Breast epithelium (tissue), 4 donors: ENCODE measurements at regions not wholly inside any gene's neighbourhood (a gene's known extent, or its start where the extent isn't known, plus 50 kb on each side); places are given as distances from the start of the nearest gene placed in this dataset.
A peak's percentile ranks its signal among the peaks of the same experiment; 100 is the strongest.

ENCODE experiments used
- DNase-seq, 2 donors: peaks; one replicate each; pipeline ENCODE4 v3.0.0-alpha.2; 2019; ENCODE audit warnings: low spot score in 2 of 2
- H3K27ac ChIP-seq, 2 donors: fragments of 200-600 bp; sonication (generic) in 1 of 2; one replicate each; pipeline ENCODE4 v1.5.1; 2016 to 2019; ENCODE audit warnings: mild to moderate bottlenecking in 1 of 2
- H3K27me3 ChIP-seq, 2 donors: fragments of 200-600 bp; sonication (generic) in 1 of 2; one replicate each; pipeline versions ENCODE4 v1.5.1 to v1.6.0; 2017 to 2019; ENCODE audit warnings: control low read depth in 1 of 2, mild to moderate bottlenecking in 1 of 2
- H3K36me3 ChIP-seq: fragments of 200-600 bp; one replicate; pipeline ENCODE4 v1.5.1; 2019
- H3K4me1 ChIP-seq, 2 donors: fragments of 200-600 bp; sonication (generic); one replicate each; pipeline ENCODE4 v1.5.1; 2016 to 2019; ENCODE audit warnings: control low read depth in 1 of 2
- H3K4me3 ChIP-seq, 3 donors: fragments of 200-600 bp; sonication (generic); 1 replicate in 2 of 3; 2 replicates in 1 of 3; pipeline ENCODE4 v1.5.1; 2016 to 2019; ENCODE audit warnings: mild to moderate bottlenecking in 3 of 3, moderate library complexity in 2 of 3
- H3K9me3 ChIP-seq, 2 donors: fragments of 200-600 bp; sonication (generic) in 1 of 2; one replicate each; pipeline ENCODE4 v1.5.1; 2016 to 2019; ENCODE audit warnings: control low read depth in 1 of 2
- POLR2A ChIP-seq: fragments of 450-650 bp; IDR thresholded peaks from one replicate; pipeline ENCODE4 v1.6.1; 2016; ENCODE audit warnings: antibody characterized with exemption, mild to moderate bottlenecking, moderate library complexity
- POLR2AphosphoS5 ChIP-seq, 3 donors: sonication (generic); formaldehyde crosslinking; IDR thresholded peaks; one replicate each; pipeline ENCODE4 v1.6.1; 2017; ENCODE audit warnings: antibody characterized with exemption in 3 of 3
- intact Hi-C: fragments of 100-400 bp; cut with DNase I; formaldehyde crosslinking; loops from one replicate; pipeline ENCODE4 v1.15.1; 2023; ENCODE audit warnings: low total_unique reads
- TF ChIP-seq, protein P1 (sequence below), 3 donors: fragments of 450-650 bp; IDR thresholded peaks; one replicate each; pipeline ENCODE4 v1.5.1; 2016 to 2017; ENCODE audit warnings: antibody characterized with exemption in 3 of 3, mild to moderate bottlenecking in 3 of 3, moderate library complexity in 3 of 3

DNA sequence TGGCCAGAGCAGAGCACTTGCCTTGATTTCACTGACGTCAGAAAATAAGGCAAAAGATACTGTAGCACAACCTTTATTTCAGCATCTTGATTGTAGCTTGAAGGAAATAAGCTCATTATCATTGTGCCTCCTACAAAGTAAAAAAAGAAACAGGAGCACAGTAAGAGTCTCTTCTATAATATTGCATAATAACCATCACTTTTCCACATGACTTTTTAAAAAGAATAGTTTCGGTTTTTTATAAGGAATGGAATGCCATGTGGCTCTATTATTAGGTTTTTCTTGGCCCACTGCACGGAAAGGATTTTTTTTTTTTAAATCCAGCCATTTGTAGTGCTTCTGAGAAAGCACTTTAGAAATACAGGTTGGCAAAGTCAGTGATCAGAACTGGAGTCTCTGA is 655.3 kb downstream of the LRRC70 start:
- no peaks in the 10 kb centered on the region for H3K9me3 ChIP-seq
- intact Hi-C loops, result no loop called here
- H3K27me3 ChIP-seq, result no peaks in the 10 kb centered on the region
- H3K4me3 ChIP-seq, result no peak overlapping the region
- DNase-seq, result no peak
- peak overlapping the region in 1 of 2 donors; percentile 5 for H3K27ac ChIP-seq
- TF ChIP-seq, protein P1, sequence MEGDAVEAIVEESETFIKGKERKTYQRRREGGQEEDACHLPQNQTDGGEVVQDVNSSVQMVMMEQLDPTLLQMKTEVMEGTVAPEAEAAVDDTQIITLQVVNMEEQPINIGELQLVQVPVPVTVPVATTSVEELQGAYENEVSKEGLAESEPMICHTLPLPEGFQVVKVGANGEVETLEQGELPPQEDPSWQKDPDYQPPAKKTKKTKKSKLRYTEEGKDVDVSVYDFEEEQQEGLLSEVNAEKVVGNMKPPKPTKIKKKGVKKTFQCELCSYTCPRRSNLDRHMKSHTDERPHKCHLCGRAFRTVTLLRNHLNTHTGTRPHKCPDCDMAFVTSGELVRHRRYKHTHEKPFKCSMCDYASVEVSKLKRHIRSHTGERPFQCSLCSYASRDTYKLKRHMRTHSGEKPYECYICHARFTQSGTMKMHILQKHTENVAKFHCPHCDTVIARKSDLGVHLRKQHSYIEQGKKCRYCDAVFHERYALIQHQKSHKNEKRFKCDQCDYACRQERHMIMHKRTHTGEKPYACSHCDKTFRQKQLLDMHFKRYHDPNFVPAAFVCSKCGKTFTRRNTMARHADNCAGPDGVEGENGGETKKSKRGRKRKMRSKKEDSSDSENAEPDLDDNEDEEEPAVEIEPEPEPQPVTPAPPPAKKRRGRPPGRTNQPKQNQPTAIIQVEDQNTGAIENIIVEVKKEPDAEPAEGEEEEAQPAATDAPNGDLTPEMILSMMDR (IDR thresholded peaks at IDR 0.05), result no peak
- no peaks in the 10 kb centered on the region for H3K36me3 ChIP-seq
- no peaks in the 10 kb centered on the region for H3K4me1 ChIP-seq

GRCh38 chr5:63233361-63233760 is 654.7 kb downstream of the LRRC70 start:
- H3K9me3 ChIP-seq, result no peaks in the 10 kb centered on the region
- H3K36me3 ChIP-seq, result no peaks in the 10 kb centered on the region
- no peaks in the 10 kb centered on the region for H3K4me1 ChIP-seq
- DNase-seq, result no peak
- intact Hi-C loops, result no loop called here
- H3K4me3 ChIP-seq, result no peak overlapping the region
- H3K27me3 ChIP-seq, result no peaks in the 10 kb centered on the region
- TF ChIP-seq POLR2A, result no peak
- no peak for TF ChIP-seq POLR2AphosphoS5 (IDR thresholded peaks at IDR 0.05)
- TF ChIP-seq, protein P1 (IDR thresholded peaks at IDR 0.05), result no peak
- H3K27ac ChIP-seq, result peak overlapping the region in 1 of 2 donors; percentile 5

- H3K4me3 ChIP-seq, result no peak overlapping the region
- no peak for DNase-seq
- H3K27me3 ChIP-seq, result no peaks in the 10 kb centered on the region
- intact Hi-C loops, result no loop called here
- no peak for TF ChIP-seq POLR2A
- H3K36me3 ChIP-seq, result no peaks in the 10 kb centered on the region
- no peaks in the 10 kb centered on the region for H3K9me3 ChIP-seq
- no peak overlapping the region for H3K27ac ChIP-seq
- no peaks in the 10 kb centered on the region for H3K4me1 ChIP-seq
Observed at GRCh38 chr5:63230754-63231153, 652.1 kb downstream of the LRRC70 start.

- TF ChIP-seq, protein P1 (IDR thresholded peaks at IDR 0.05), result no peak
- TF ChIP-seq POLR2A, result no peak
- no peak for TF ChIP-seq POLR2AphosphoS5 (IDR thresholded peaks at IDR 0.05)
- no peak for DNase-seq
- H3K9me3 ChIP-seq, result no peaks in the 10 kb centered on the region
- H3K36me3 ChIP-seq, result no peaks in the 10 kb centered on the region
- H3K27me3 ChIP-seq, result no peaks in the 10 kb centered on the region
- H3K4me1 ChIP-seq, result no peaks in the 10 kb centered on the region
- intact Hi-C loops, result no loop called here
- no peak overlapping the region for H3K27ac ChIP-seq
- H3K4me3 ChIP-seq, result no peak overlapping the region
Observed at GRCh38 chr5:63228154-63228553, 649.5 kb downstream of the LRRC70 start.

GRCh38 chr5:63220244-63220643 is 641.6 kb downstream of the LRRC70 start:
- intact Hi-C loops, result no loop called here
- TF ChIP-seq POLR2A, result no peak
- TF ChIP-seq, protein P1 (IDR thresholded peaks at IDR 0.05), result no peak
- no peak for TF ChIP-seq POLR2AphosphoS5 (IDR thresholded peaks at IDR 0.05)
- Histone ChIP-seq H3K9me3 (no peaks in the 10 kb centered on the region), H3K36me3 (no peaks in the 10 kb centered on the region), H3K4me1 (no peaks in the 10 kb centered on the region), H3K4me3 (no peak overlapping the region), H3K27ac (no peak overlapping the region), H3K27me3 (no peaks in the 10 kb centered on the region)
- no peak for DNase-seq

GRCh38 chr5:63217422-63217821 is 638.8 kb downstream of the LRRC70 start:
- Histone ChIP-seq H3K36me3 (no peaks in the 10 kb centered on the region), H3K27me3 (no peaks in the 10 kb centered on the region), H3K9me3 (no peaks in the 10 kb centered on the region), H3K27ac (no peak overlapping the region), H3K4me1 (no peaks in the 10 kb centered on the region), H3K4me3 (no peak overlapping the region)
- no peak for DNase-seq
- intact Hi-C loops, result no loop called here
- TF ChIP-seq, protein P1 (IDR thresholded peaks at IDR 0.05), result no peak
